GM12864 (cell line): ENCODE measurements at regions not wholly inside any gene's neighbourhood (a gene's known extent, or its start where the extent isn't known, plus 50 kb on each side); places are given as distances from the start of the nearest gene placed in this dataset.
A peak's percentile ranks its signal among the peaks of the same experiment; 100 is the strongest.
"Not testable (repeated sequence)": the region's sequence is repeated elsewhere in the genome, so short reads cannot be mapped to it uniquely, and the experiment has no call there.

Experiments used
- DNase-seq: peaks from one replicate; pipeline ENCODE4 v3.0.0-alpha.2; 2011; ENCODE audit warnings: low read depth
- H3K4me3 ChIP-seq: 2 replicates; pipeline ENCODE4 v1.5.1; 2011; ENCODE audit warnings: mild to moderate bottlenecking, low read depth, low read length, control low read depth
- TF ChIP-seq, protein P1 (sequence below): IDR thresholded peaks from 2 replicates; pipeline ENCODE4 v1.5.1; 2011; ENCODE audit warnings: low read depth, mild to moderate bottlenecking, moderate library complexity, low read length, control low read depth, inconsistent platforms; ENCODE audit errors: missing control alignments

DNA sequence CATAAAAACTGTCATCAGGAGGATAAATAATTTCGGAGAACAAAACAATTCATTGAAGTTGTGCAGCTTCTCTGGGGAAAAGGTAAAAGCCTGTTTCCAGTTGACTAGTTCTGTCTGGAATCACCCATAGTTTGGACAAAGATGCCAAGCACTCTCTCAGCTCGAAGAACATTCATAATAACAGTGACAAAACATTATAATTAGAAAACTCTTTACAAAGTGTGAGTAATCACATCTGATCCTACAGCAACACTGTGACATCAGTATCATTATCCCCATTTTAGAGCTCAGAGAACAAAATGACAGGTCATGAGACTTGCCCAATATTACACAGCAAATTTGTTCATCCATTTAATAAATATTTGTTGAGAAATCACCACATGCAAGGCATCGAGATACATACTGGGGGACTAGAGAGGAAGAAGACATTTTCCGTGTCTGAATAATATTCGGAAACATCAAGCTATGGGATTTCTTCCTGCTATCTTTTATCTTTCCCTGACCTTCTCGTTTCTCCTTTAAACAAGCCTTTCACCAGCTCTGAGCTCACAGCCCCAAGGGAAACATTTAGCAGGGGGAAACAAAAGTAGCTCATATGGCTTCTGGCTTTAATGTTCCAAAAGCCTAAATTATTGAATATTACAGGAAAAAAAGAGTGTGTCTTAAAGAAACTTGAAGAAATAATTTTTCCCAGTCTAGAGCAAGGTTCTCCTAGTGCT, 123.3 kb upstream of the GHITM start:
- no peak overlapping the region for H3K4me3 ChIP-seq
- DNase-seq: no peak
- TF ChIP-seq, protein P1, sequence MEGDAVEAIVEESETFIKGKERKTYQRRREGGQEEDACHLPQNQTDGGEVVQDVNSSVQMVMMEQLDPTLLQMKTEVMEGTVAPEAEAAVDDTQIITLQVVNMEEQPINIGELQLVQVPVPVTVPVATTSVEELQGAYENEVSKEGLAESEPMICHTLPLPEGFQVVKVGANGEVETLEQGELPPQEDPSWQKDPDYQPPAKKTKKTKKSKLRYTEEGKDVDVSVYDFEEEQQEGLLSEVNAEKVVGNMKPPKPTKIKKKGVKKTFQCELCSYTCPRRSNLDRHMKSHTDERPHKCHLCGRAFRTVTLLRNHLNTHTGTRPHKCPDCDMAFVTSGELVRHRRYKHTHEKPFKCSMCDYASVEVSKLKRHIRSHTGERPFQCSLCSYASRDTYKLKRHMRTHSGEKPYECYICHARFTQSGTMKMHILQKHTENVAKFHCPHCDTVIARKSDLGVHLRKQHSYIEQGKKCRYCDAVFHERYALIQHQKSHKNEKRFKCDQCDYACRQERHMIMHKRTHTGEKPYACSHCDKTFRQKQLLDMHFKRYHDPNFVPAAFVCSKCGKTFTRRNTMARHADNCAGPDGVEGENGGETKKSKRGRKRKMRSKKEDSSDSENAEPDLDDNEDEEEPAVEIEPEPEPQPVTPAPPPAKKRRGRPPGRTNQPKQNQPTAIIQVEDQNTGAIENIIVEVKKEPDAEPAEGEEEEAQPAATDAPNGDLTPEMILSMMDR: no peak

DNA sequence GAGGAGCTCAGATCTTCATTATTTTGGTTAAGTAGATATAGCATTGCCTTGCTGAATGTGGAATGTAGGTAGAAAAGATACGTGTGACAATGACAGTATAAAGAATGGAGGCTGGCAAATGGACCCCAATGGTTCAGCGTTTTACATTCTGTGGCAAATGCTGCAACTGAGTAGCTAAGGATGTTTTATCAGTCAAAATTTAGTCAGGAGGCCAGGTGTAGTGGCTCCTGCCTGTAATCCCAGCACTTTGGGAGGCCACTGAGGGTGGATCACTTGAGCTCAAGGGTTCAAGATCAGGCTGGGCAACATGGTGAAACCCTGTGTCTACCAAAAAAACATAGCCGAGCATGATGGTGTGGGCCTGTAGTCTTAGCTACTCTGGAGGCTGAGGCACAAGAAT, 120.5 kb upstream of the GHITM start:
- no peak for DNase-seq
- H3K4me3 ChIP-seq: no peak overlapping the region
- TF ChIP-seq, protein P1: no peak

DNA sequence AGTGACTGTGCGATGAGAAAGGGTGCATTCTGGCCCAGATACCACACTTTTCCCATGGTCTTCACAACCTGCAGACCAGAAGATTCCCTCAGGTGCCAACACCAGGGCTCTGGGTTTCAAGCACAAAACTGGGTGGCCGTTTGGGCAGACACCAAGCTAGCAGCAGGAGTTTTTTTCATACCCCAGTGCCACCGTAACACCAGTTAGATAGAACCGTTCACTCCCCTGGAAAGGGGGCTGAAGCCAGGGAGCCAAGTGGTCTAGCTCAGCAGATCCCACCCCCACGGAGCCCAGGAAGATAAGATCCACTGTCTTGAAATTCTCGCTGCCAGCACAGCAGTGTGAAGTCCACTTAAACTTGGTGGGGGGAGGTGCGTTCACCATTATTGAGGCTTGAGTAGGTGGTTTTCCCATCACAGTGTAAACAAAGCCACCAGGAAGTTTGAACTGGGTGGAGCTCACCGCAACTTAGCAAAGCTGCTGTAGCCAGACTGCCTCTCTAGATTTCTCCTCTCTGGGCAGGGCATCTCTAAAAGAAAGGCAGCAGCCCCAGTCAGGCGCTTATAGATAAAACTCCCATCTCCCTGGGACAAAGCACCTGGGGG, 119.4 kb upstream of the GHITM start:
- not testable (repeated sequence) for DNase-seq, H3K4me3 ChIP-seq

DNA sequence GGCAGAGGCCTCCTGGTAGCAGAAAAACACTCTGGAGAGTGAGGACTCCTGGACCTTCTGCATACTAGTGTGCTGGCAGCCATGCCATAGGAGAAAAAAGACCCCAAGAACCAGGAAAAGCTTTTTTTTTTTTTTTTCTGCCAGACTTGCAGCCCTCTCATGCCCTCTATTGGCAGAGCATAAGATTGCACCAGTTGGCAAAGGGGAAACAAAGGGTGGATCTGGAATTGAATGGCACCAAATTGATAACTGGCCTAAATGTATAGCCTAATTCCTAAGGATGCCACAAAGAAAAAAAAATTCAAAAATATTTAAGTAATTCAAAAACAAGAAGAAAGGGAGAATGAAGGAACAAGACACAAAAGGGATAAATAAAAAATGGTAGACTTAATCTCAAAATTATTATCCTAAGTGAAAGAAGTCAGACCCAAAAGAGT, 112.5 kb upstream of the GHITM start:
- TF ChIP-seq, protein P1: peak; percentile 86
- H3K4me3 ChIP-seq: no peak overlapping the region
- no peak for DNase-seq

DNA sequence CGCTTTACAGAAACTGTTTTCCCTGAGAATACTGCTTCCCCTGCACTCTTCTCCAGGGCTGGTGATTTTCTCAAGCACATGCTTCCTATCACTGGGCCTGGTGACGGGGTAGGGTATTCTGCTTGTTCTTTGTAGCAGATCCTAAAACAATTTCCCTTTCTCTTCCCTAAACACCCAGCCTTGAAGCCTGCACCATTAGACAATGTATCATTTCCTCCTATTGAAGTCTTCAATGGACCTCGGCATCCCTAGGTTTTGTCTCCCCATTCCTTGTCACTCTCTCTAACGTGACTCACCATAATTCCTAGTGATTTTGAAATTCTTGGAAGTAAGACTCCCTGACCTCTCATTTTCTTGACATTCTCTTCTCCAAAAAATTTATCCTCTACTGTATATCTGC, 109.5 kb upstream of the GHITM start:
- DNase-seq: no peak
- H3K4me3 ChIP-seq: no peak overlapping the region
- TF ChIP-seq, protein P1: no peak

DNA sequence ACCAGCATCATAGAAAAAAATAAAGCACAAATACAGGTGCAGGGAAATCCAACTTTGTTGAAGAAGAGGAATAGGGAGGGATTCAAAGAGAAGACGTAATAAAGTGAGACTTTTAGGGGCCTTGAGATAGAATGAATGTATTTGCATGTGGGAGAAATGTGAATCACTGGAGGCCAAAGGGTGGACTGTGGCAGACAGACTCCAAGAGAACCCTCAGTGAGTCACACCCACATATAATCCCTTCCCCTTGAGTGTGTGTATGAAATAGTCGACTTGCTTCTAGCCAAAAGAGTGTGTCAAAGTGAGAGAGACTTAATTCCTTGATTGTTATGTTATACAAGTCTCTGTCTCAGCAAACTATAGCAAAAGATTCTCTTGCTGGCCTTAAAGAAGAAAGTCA, 101.3 kb upstream of the GHITM start:
- TF ChIP-seq, protein P1: no peak
- no peak overlapping the region for H3K4me3 ChIP-seq
- no peak for DNase-seq

DNA sequence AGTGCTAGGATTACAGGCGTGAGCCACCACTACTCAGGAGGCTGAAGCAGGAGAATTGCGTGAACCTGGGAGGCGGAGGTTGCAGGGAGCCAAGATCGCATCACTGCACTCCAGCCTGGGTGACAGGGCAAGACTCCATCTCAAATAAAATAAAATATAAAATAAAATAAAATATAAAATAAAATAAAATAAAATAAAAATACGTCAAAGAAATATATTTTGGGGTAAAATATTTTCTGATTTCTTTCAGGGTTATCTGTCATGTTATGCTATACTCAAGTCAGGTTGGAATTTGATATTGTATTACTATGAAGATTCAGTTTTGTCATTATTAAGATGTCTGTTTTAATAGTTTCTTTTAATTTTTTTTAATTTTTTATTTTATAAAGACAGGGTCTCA, 99.4 kb upstream of the GHITM start:
- TF ChIP-seq, protein P1: no peak
- DNase-seq: no peak
- H3K4me3 ChIP-seq: no peak overlapping the region
